HG02610 (cell line): ENCODE measurements at regions not wholly inside any gene's neighbourhood (a gene's known extent, or its start where the extent isn't known, plus 50 kb on each side); places are given as distances from the start of the nearest gene placed in this dataset.
"Not testable (repeated sequence)": the region's sequence is repeated elsewhere in the genome, so short reads cannot be mapped to it uniquely, and the experiment has no call there.

Experiments used
- ATAC-seq: cut with Tn5 transposase; IDR thresholded peaks from one replicate; pipeline ENCODE4 v1.9.1; 2021; ENCODE audit warnings: mild to moderate bottlenecking, moderate library complexity; ENCODE audit not compliant: unreplicated experiment

GRCh38 chr6:2611092-2611491 lies 139.6 kb downstream of the MYLK4 start:
- no peak for ATAC-seq

GRCh38 chr6:2608503-2608902 lies 142.2 kb downstream of the MYLK4 start:
- ATAC-seq: no peak

- no peak for ATAC-seq
These were observed 150.4 kb downstream of the MYLK4 start for GRCh38 chr6:2600363-2600762.

- ATAC-seq: no peak
These were observed 150.9 kb downstream of the MYLK4 start for GRCh38 chr6:2599817-2600216.

- ATAC-seq: no peak
These were observed 151.9 kb downstream of the MYLK4 start for GRCh38 chr6:2598867-2599266.

- no peak for ATAC-seq
These were observed 152.7 kb downstream of the MYLK4 start for GRCh38 chr6:2597991-2598390.

GRCh38 chr6:2597457-2597856 lies 153.3 kb downstream of the MYLK4 start:
- ATAC-seq: not testable (repeated sequence)

- ATAC-seq: no peak
These were observed 154.5 kb downstream of the MYLK4 start for GRCh38 chr6:2596222-2596621.

- no peak for ATAC-seq
These were observed 155.9 kb downstream of the MYLK4 start for GRCh38 chr6:2594868-2595267.

GRCh38 chr6:2593167-2593566 lies 157.6 kb downstream of the MYLK4 start:
- ATAC-seq: no peak

- no peak for ATAC-seq
These were observed 161.5 kb downstream of the MYLK4 start for GRCh38 chr6:2589171-2589661.

GRCh38 chr6:2583459-2583858 lies 167.3 kb downstream of the MYLK4 start:
- ATAC-seq: no peak

- no peak for ATAC-seq
These were observed 168.5 kb downstream of the MYLK4 start for GRCh38 chr6:2582268-2582667.

- no peak for ATAC-seq
These were observed 169.1 kb downstream of the MYLK4 start for GRCh38 chr6:2581611-2582010.

GRCh38 chr6:2581011-2581410 lies 169.7 kb downstream of the MYLK4 start:
- no peak for ATAC-seq

- no peak for ATAC-seq
These were observed 170.7 kb downstream of the MYLK4 start for GRCh38 chr6:2579804-2580570.

GRCh38 chr6:2579241-2579761 lies 171.4 kb downstream of the MYLK4 start:
- ATAC-seq: no peak

- ATAC-seq: no peak
These were observed 172.0 kb downstream of the MYLK4 start for GRCh38 chr6:2578767-2579166.

- no peak for ATAC-seq
These were observed 174.2 kb downstream of the MYLK4 start for GRCh38 chr6:2576499-2576898.

- no peak for ATAC-seq
These were observed 175.5 kb downstream of the MYLK4 start for GRCh38 chr6:2575236-2575635.

- ATAC-seq: not testable (repeated sequence)
These were observed 181.3 kb downstream of the MYLK4 start for GRCh38 chr6:2569420-2569819.

- ATAC-seq: no peak
These were observed 184.7 kb downstream of the MYLK4 start for GRCh38 chr6:2566048-2566447.

- ATAC-seq: no peak
These were observed 185.2 kb downstream of the MYLK4 start for GRCh38 chr6:2565499-2565898.
